Activated T-cell treated with anti-CD3 and anti-CD28 coated beads for 4 hours (primary cell): ENCODE measurements at regions not wholly inside any gene's neighbourhood (a gene's known extent, or its start where the extent isn't known, plus 50 kb on each side); places are given as distances from the start of the nearest gene placed in this dataset.
"Not testable (repeated sequence)": the region's sequence is repeated elsewhere in the genome, so short reads cannot be mapped to it uniquely, and the experiment has no call there.

Experiments used
- DNase-seq: peaks from one replicate; pipeline ENCODE4 v3.0.0-alpha.2; 2020

- no peak for DNase-seq
These were observed 256.8 kb upstream of the ZEB2 start for GRCh38 chr2:144776766-144777165.

GRCh38 chr2:144774809-144775208, 254.9 kb upstream of the ZEB2 start:
- DNase-seq: no peak

GRCh38 chr2:144771348-144771747, 251.4 kb upstream of the ZEB2 start:
- no peak for DNase-seq

- DNase-seq: no peak
These were observed 250.8 kb upstream of the ZEB2 start for GRCh38 chr2:144770616-144771230.

GRCh38 chr2:144760939-144761338, 241.0 kb upstream of the ZEB2 start:
- not testable (repeated sequence) for DNase-seq

- DNase-seq: no peak
These were observed 239.8 kb upstream of the ZEB2 start for GRCh38 chr2:144759746-144760145.

GRCh38 chr2:144758196-144758595, 238.3 kb upstream of the ZEB2 start:
- DNase-seq: not testable (repeated sequence)

GRCh38 chr2:144753416-144753815, 233.5 kb upstream of the ZEB2 start:
- DNase-seq: no peak

GRCh38 chr2:144751142-144751905, 231.4 kb upstream of the ZEB2 start:
- no peak for DNase-seq

GRCh38 chr2:144749188-144749587, 229.3 kb upstream of the ZEB2 start:
- no peak for DNase-seq

- no peak for DNase-seq
These were observed 228.5 kb upstream of the ZEB2 start for GRCh38 chr2:144748443-144748842.

- DNase-seq: no peak
These were observed 227.7 kb upstream of the ZEB2 start for GRCh38 chr2:144747571-144747970.

- DNase-seq: no peak
These were observed 225.5 kb upstream of the ZEB2 start for GRCh38 chr2:144745424-144745823.

- no peak for DNase-seq
These were observed 218.8 kb upstream of the ZEB2 start for GRCh38 chr2:144738749-144739148.

GRCh38 chr2:144730711-144731110, 210.8 kb upstream of the ZEB2 start:
- DNase-seq: no peak

GRCh38 chr2:144724460-144724859, 204.5 kb upstream of the ZEB2 start:
- DNase-seq: not testable (repeated sequence)

- no peak for DNase-seq
These were observed 198.5 kb upstream of the ZEB2 start for GRCh38 chr2:144718376-144718775.

- no peak for DNase-seq
These were observed 196.1 kb upstream of the ZEB2 start for GRCh38 chr2:144715992-144716391.

GRCh38 chr2:144713410-144713809, 193.5 kb upstream of the ZEB2 start:
- no peak for DNase-seq

- no peak for DNase-seq
These were observed 192.6 kb upstream of the ZEB2 start for GRCh38 chr2:144712550-144712940.

GRCh38 chr2:144711630-144712549, 192.0 kb upstream of the ZEB2 start:
- DNase-seq: no peak

GRCh38 chr2:144711084-144711483, 191.2 kb upstream of the ZEB2 start:
- no peak for DNase-seq

GRCh38 chr2:144708626-144709025, 188.7 kb upstream of the ZEB2 start:
- DNase-seq: no peak
